Activated T-helper 2 cell treated with anti-CD3 and anti-CD28 coated beads, Interferon-gamma antibody, Interleukin-2, Interleukin-4, amounts not matched to agents 10 μg/mL and 5 μg/mL and 100 μg/mL, durations not matched to agents 14 hours and 24 hours and 36 hours (primary cell): ENCODE measurements at regions not wholly inside any gene's neighbourhood (a gene's known extent, or its start where the extent isn't known, plus 50 kb on each side); places are given as distances from the start of the nearest gene placed in this dataset.

Experiments
- DNase-seq: peaks from one replicate; pipeline ENCODE4 v3.0.0; 2021; ENCODE audit warnings: low spot score
- H3K27ac Mint-ChIP-seq: one replicate; pipeline ENCODE4 v1.8.0; 2021; ENCODE audit warnings: mixed read lengths
- H3K27me3 Mint-ChIP-seq: one replicate; pipeline ENCODE4 v1.8.0; 2021; ENCODE audit warnings: low read depth, mixed read lengths
- H3K36me3 Mint-ChIP-seq: one replicate; pipeline ENCODE4 v1.8.0; 2021; ENCODE audit warnings: low read depth, mixed read lengths
- H3K4me1 Mint-ChIP-seq: one replicate; pipeline ENCODE4 v1.8.0; 2021; ENCODE audit warnings: low read depth, mixed read lengths
- H3K4me3 Mint-ChIP-seq: one replicate; pipeline ENCODE4 v1.8.0; 2021; ENCODE audit warnings: low read depth, mild to moderate bottlenecking, moderate library complexity, mixed read lengths
- H3K9me3 Mint-ChIP-seq: one replicate; pipeline ENCODE4 v1.8.0; 2021; ENCODE audit warnings: mixed read lengths
- intact Hi-C: fragments of 100-400 bp; cut with micrococcal nuclease; formaldehyde crosslinking; loops from one replicate; pipeline ENCODE4 v1.15.1; 2023

DNA sequence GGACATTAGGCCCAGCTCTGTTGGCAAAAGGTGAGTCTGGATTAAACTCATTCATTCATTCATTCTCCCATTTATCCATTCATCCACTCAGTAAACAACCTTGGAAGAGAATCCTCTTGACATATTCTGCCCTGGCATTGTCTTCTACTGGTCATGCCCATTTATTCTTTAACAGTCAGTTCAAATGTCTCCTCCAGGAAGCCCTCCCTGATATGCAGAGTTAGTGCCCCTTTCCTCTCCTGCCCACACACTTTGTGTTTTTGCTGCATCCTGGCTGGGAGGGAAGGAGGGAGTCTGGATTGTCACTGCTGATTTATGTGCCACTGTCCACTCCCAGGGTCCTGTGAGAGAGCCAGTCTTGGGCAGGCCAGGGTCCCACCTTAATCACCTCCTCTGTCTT lies 600.3 kb downstream of the MATN1 start:
- Mint-ChIP-seq H3K4me3 (no peak overlapping the region), H3K9me3 (no peaks in the 10 kb centered on the region), H3K27me3 (no peaks in the 10 kb centered on the region), H3K4me1 (no peaks in the 10 kb centered on the region), H3K27ac (no peak overlapping the region), H3K36me3 (no peaks in the 10 kb centered on the region)
- DNase-seq: no peak
- intact Hi-C loops: no loop called here

DNA sequence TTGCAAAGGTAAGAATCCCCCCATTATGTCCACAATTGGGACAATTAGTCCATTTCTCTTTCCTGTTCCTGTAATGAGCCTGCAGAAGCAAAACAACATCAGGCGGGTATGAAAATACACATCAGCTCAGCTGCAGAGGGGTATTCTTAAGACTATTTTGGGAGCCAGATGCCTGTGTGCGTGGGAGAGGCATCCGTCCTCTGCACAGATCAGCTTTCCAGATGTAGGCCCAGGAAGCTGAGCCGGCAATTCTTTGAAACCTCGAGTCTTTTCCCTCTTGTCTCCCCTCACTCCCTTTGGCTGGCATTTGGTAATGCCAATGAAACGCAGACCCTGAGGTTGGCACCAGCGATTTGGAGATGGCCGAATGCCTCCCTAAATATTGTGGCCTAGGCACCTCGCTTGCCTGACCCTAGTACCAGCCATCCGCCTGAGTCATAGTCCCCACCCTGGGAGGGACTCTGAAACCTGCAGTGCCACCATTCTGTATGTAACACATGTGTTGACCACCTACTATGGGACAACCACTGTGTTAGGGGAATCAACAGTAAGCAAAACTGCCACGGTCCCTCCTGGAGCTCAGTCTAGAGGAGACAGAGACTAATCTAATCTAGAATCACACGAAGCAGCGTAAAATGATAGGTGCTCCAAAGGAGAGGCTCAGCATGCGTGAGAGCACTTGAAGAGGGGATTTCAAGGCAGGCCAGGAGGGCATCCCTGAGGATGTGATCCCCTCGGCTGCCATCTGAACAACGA lies 603.0 kb downstream of the MATN1 start:
- no peaks in the 10 kb centered on the region for H3K27me3 Mint-ChIP-seq
- no peaks in the 10 kb centered on the region for H3K9me3 Mint-ChIP-seq
- no peaks in the 10 kb centered on the region for H3K4me1 Mint-ChIP-seq
- no peak overlapping the region for H3K4me3 Mint-ChIP-seq
- no peaks in the 10 kb centered on the region for H3K36me3 Mint-ChIP-seq
- no peak overlapping the region for H3K27ac Mint-ChIP-seq
- DNase-seq: no peak
- intact Hi-C loops: no loop called here

DNA sequence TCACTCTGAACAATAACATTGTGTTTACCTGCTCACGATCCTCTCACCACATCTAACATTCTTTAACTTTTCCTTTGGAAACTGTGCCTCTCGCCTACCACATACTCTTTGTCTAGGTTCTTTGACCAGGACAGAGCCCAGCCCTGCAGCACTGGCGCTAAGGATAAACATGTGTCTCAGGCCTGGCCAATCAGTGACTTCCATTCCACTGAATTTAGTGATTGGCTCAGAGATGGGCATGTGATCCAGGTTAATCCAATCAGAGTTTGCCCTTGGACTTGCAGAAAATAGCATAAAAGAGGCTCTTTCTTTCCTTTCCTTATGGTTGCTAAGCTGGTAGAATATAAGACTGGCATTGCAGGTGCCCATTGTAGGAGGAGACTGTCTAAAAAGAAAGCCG lies 605.7 kb downstream of the MATN1 start:
- no peaks in the 10 kb centered on the region for H3K4me1 Mint-ChIP-seq
- no peaks in the 10 kb centered on the region for H3K27me3 Mint-ChIP-seq
- intact Hi-C loops: no loop called here
- H3K27ac Mint-ChIP-seq: no peak overlapping the region
- H3K36me3 Mint-ChIP-seq: no peaks in the 10 kb centered on the region
- DNase-seq: no peak
- no peaks in the 10 kb centered on the region for H3K9me3 Mint-ChIP-seq
- H3K4me3 Mint-ChIP-seq: no peak overlapping the region

DNA sequence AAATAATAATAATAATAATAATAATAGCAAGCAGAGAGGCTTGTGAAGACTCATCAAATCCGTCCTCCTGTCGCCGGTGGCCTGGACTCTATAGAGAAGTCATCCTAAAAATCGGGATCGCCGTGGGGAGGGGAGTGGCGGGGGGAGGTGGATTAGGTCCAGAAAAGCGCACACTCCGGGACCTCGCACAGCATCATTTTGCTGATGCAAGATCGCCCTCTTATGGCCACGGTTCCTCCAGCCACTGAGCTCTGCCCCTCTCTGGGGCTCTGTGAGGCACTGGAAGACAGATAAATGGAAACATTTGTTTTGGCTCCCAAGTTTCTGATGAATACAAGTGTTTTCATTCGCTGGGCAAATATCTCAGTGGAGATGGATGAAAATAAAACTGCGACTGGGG lies 612.0 kb downstream of the MATN1 start:
- Mint-ChIP-seq H3K36me3 (no peaks in the 10 kb centered on the region), H3K27me3 (peaks cover 8% of the 10 kb centered on the region), H3K9me3 (no peaks in the 10 kb centered on the region), H3K27ac (no peak overlapping the region), H3K4me1 (no peaks in the 10 kb centered on the region), H3K4me3 (no peak overlapping the region)
- DNase-seq: no peak
- intact Hi-C loops: no loop called here

DNA sequence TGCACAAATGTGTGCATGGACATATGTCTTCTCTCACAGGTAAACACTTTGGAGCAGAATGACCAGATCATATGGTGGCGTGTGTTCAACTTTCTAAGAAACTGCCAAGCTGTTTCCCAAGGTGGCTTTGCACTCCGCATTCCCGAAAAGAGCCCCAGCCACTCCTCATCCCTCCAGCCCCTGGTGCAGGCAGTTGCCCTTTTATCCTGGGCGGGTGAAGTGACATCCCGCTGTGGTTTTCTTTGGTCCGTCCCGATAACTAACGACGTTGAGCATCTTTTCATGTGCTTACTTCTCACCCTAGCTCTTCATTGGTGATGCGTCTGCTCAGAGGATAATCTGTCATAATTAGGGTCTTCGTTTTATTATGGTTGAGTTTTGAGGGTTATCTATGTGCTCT lies 612.5 kb downstream of the MATN1 start:
- H3K4me3 Mint-ChIP-seq: no peak overlapping the region
- intact Hi-C loops: no loop called here
- no peak overlapping the region for H3K27ac Mint-ChIP-seq
- DNase-seq: no peak
- H3K9me3 Mint-ChIP-seq: no peaks in the 10 kb centered on the region
- H3K4me1 Mint-ChIP-seq: no peaks in the 10 kb centered on the region
- H3K27me3 Mint-ChIP-seq: peaks cover 8% of the 10 kb centered on the region
- H3K36me3 Mint-ChIP-seq: no peaks in the 10 kb centered on the region

DNA sequence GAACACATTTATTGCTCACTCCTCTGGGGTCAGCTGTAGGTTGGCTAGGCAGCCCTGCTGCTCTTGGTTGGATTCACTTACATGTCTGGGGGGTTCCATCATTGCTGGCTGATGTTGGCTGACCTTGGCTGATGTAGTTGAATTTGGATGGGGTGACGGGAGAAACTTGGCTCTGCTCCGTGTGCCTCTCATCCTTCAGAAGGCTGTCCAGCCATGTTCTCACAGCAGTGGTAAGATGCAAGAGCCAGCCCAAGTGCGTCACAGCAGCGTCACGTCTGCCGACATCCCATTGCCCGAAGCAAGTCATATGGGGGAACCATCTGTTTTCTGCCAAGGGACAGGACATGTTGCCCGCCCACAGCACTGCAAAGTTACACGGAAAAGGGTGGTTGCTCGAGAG lies 613.5 kb downstream of the MATN1 start:
- no peak overlapping the region for H3K27ac Mint-ChIP-seq
- no peaks in the 10 kb centered on the region for H3K36me3 Mint-ChIP-seq
- no peaks in the 10 kb centered on the region for H3K9me3 Mint-ChIP-seq
- no peaks in the 10 kb centered on the region for H3K4me1 Mint-ChIP-seq
- H3K4me3 Mint-ChIP-seq: no peak overlapping the region
- peaks cover 8% of the 10 kb centered on the region for H3K27me3 Mint-ChIP-seq
- no peak for DNase-seq
- intact Hi-C loops: no loop called here

DNA sequence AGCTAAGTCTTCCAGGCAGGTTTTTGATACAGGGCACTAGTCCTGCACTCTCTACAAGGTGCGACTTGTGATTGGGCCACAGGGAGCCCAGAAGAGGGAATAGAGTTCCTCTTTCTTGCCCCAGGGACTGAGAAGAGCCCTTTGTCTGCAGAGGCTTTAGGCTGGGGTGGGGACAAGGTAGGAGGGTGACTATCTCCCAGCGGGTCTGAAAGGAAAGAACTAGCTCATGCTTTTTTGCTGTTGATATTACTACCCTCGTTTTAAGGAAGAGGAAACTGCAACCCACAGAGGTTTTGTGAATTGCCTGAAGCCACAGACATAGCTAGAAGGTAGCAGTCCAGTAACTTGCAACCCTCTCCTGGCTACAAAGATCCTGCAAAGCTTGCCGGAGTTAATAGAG lies 615.2 kb downstream of the MATN1 start:
- Mint-ChIP-seq H3K27ac (no peak overlapping the region), H3K36me3 (no peaks in the 10 kb centered on the region), H3K27me3 (peaks cover 10% of the 10 kb centered on the region), H3K4me3 (no peak overlapping the region), H3K9me3 (no peaks in the 10 kb centered on the region), H3K4me1 (no peaks in the 10 kb centered on the region)
- no peak for DNase-seq
- intact Hi-C loops: no loop called here

DNA sequence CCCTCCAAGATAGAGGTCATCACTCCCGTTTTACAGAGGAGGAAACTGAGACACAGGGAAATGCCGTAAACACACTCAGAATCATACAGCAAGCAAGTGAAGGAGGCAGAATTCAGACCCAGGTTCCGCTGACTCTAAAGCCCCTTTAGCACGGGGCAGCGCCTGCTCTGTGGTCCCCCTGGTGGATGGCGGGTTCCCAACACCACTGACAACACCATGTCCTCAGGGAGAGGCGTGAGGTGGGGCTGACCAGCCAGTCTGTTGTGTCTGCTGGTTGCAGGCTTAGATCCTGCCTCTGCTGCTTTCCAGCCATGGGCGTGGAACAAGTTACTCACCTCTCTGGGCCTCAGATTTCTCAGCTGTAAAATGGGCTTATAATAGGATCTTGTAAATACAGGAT lies 617.3 kb downstream of the MATN1 start:
- Mint-ChIP-seq H3K27me3 (peaks cover 10% of the 10 kb centered on the region), H3K36me3 (no peaks in the 10 kb centered on the region)

DNA sequence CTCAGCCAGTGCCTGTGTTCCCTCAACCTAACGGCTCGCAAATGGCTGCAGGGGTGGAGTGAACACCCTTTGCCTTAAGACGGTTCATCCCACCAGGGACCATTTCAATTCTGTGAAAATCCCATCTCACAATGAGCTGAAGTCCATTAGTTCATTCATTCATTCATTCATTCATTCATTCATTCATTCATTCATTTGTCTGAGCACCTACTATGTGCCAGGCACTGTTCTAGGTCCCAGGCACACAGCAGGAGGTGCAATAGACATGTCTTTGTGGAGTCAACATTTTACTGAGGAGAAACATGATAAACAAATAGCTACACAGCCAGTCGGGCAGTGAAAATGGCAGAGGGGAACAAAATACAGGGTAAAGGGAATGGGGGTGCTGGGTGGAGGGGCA lies 618.8 kb downstream of the MATN1 start:
- Mint-ChIP-seq H3K36me3 (no peaks in the 10 kb centered on the region), H3K9me3 (no peaks in the 10 kb centered on the region), H3K27me3 (peaks cover 6% of the 10 kb centered on the region), H3K4me3 (no peak overlapping the region), H3K27ac (no peak overlapping the region), H3K4me1 (no peaks in the 10 kb centered on the region)
- intact Hi-C loops: no loop called here
- no peak for DNase-seq

More for the DNA sequence above, 617.3 kb downstream of the MATN1 start:
- intact Hi-C loops: no loop called here
- Mint-ChIP-seq H3K4me1 (no peaks in the 10 kb centered on the region), H3K27ac (no peak overlapping the region), H3K4me3 (no peak overlapping the region), H3K9me3 (no peaks in the 10 kb centered on the region)
- no peak for DNase-seq

DNA sequence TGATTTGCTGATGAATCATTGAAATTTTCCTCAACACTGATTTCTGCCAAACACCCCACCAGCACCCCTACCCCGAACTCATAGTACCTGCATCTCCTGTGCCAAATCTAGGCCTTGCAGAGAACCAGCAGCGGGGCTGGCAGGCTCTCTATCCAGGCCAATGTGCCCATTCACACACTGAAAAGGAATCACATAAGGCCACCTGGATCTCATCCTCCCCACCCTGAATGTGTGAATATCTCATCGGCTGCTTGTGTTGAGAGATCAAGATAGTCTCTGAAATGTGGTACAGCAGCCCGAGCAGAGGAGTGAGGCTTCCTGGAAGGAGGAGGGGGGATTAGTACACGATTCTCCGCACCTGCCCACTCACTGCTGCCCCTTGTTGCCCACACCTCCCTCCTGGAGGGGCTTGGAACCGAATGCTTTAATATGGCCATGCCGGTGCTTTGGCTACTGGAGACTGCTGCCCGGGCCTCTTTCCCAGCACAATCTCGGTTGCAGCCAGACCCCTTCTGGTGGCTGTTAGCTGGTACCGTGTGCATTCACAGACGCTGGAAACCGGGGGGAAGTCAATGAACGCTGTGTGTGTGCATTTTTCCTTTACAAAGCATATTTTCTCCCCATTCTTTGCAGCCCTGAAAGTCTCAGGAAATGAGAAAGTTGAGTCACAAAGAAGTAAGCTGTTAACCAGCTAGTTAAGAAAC lies 619.5 kb downstream of the MATN1 start:
- Mint-ChIP-seq H3K27ac (no peak overlapping the region), H3K9me3 (no peaks in the 10 kb centered on the region), H3K36me3 (no peaks in the 10 kb centered on the region), H3K27me3 (peaks cover 2% of the 10 kb centered on the region), H3K4me1 (no peaks in the 10 kb centered on the region), H3K4me3 (no peak overlapping the region)
- DNase-seq: no peak
- intact Hi-C loops: no loop called here

DNA sequence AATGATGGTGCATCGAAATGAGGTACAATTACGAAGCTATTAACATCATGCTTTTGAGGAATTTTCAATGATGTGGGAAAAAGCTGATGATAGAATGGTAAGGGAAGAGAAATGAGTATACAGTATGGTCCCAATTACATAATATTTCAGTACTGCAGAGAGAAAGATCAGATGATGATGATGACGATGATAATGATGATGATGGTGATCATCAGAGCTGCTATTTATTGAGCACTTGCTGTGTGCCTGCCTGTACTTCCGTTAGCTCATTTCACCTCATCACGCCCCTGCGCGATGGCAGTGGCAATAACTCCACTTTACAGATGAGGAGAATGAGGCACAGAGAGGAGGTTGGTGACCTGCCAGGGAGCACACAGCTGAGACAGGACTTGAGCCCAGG lies 620.8 kb downstream of the MATN1 start:
- no peak for DNase-seq
- Mint-ChIP-seq H3K4me1 (no peaks in the 10 kb centered on the region), H3K4me3 (no peak overlapping the region), H3K36me3 (no peaks in the 10 kb centered on the region), H3K27me3 (peaks cover 2% of the 10 kb centered on the region), H3K27ac (no peak overlapping the region), H3K9me3 (no peaks in the 10 kb centered on the region)
- intact Hi-C loops: no loop called here

DNA sequence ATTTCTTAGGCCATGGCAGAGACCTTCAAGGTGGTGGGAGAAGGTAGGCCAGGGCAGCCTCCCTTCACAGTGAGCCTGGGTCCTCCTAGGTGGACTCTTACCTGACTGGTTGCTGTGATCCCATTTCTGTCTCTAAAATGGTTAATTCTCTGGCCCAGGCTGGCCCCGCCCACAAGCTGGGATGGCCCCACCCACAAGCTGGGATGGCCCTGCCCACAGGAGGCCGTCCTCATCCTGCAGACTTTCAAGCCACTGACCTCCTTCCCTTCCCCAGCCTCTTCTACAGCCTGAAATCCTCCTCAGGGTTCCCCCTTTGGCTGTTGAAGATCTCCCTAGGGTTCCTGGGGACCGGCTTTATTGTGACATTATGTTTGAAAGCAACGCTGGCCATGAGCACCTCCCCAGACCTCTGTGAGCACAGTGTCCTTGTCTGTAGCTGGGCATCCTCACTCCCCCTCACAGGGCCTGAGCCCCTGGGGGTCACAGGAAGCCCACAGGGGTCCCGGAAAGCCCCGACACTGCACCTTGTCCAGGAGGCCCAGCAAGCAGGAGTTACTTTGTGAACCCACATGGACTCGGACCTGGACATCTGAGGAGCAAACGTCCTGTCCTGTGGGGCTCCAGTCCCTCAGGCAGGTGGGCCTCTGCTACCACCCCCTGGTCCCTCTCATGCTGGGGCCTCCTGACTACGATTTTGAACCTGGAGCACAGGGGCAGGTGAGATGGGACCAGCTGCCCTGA lies 621.7 kb downstream of the MATN1 start:
- Mint-ChIP-seq H3K36me3 (no peaks in the 10 kb centered on the region), H3K9me3 (no peaks in the 10 kb centered on the region), H3K27me3 (peaks cover 2% of the 10 kb centered on the region), H3K27ac (no peak overlapping the region), H3K4me1 (no peaks in the 10 kb centered on the region), H3K4me3 (no peak overlapping the region)
- intact Hi-C loops: no loop called here
- DNase-seq: no peak

DNA sequence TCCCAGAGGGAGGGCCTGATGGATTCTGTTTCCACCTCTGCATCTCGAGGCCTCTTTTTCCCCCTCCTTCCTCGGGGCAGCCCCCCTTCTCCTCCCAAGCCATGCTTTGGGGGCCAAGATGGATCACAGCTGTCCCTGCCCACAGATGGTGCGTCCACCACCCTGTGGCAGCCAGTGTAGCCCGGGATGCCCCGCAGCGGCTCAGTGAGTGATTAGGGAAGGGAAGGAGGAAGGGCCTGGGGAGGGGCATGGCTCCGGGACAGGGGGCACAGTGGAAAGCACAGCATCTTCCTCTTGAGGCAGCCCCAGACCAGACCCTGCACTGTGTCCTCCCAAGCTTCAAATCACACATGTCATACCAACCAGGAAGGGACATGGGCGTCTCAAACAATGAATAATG lies 622.4 kb downstream of the MATN1 start:
- Mint-ChIP-seq H3K9me3 (no peaks in the 10 kb centered on the region), H3K4me3 (no peak overlapping the region), H3K36me3 (no peaks in the 10 kb centered on the region), H3K4me1 (no peaks in the 10 kb centered on the region), H3K27ac (no peak overlapping the region), H3K27me3 (peaks cover 2% of the 10 kb centered on the region)
- no peak for DNase-seq
- intact Hi-C loops: no loop called here
